Type B pancreatic cell (in vitro differentiated cells): ENCODE measurements at regions not wholly inside any gene's neighbourhood (a gene's known extent, or its start where the extent isn't known, plus 50 kb on each side); places are given as distances from the start of the nearest gene placed in this dataset.
"Not testable (repeated sequence)": the region's sequence is repeated elsewhere in the genome, so short reads cannot be mapped to it uniquely, and the experiment has no call there.

Source experiments
- DNase-seq: peaks from one replicate; pipeline ENCODE4 v3.0.0; 2021; ENCODE audit warnings: mixed read lengths; ENCODE audit not compliant: unreplicated experiment; ENCODE audit errors: extremely low spot score
- H3K27ac Mint-ChIP-seq: 2 replicates; pipeline ENCODE4 v1.8.0; 2021; ENCODE audit warnings: mild to moderate bottlenecking, mixed read lengths
- H3K27me3 Mint-ChIP-seq: 2 replicates; pipeline ENCODE4 v1.8.0; 2021; ENCODE audit warnings: mixed read lengths
- H3K36me3 Mint-ChIP-seq: 2 replicates; pipeline ENCODE4 v1.8.0; 2021; ENCODE audit warnings: mixed read lengths
- H3K4me1 Mint-ChIP-seq: one replicate; pipeline ENCODE4 v1.8.0; 2021; ENCODE audit warnings: mixed read lengths; ENCODE audit not compliant: unreplicated experiment
- H3K4me3 Mint-ChIP-seq: 2 replicates; pipeline ENCODE4 v1.8.0; 2021; ENCODE audit warnings: mild to moderate bottlenecking, mixed read lengths
- H3K9me3 Mint-ChIP-seq: 2 replicates; pipeline ENCODE4 v1.8.0; 2021; ENCODE audit warnings: mixed read lengths
- CTCF ChIP-seq: fragments of 200-600 bp; sonication (generic); conservative IDR thresholded peaks from 2 replicates; pipeline ENCODE4 v1.5.0; 2021; ENCODE audit warnings: antibody characterized with exemption, mild to moderate bottlenecking

GRCh38 chr13:18822655-18823639 lies 358.7 kb downstream of the TUBA3C start:
- H3K9me3 Mint-ChIP-seq, DNase-seq, H3K4me1 Mint-ChIP-seq, H3K27me3 Mint-ChIP-seq, H3K36me3 Mint-ChIP-seq, H3K27ac Mint-ChIP-seq, H3K4me3 Mint-ChIP-seq: not testable (repeated sequence)

- not testable (repeated sequence) for H3K27me3 Mint-ChIP-seq, DNase-seq, H3K4me3 Mint-ChIP-seq, H3K36me3 Mint-ChIP-seq, H3K27ac Mint-ChIP-seq, H3K4me1 Mint-ChIP-seq
- H3K9me3 Mint-ChIP-seq, result peaks cover 13% of the 10 kb centered on the region
Observed at GRCh38 chr13:18773988-18774387, 407.6 kb downstream of the TUBA3C start.

GRCh38 chr13:18741696-18742095 lies 439.9 kb downstream of the TUBA3C start:
- H3K27ac Mint-ChIP-seq, H3K27me3 Mint-ChIP-seq, H3K4me1 Mint-ChIP-seq, H3K9me3 Mint-ChIP-seq, H3K4me3 Mint-ChIP-seq, H3K36me3 Mint-ChIP-seq, DNase-seq: not testable (repeated sequence)

- Mint-ChIP-seq H3K4me3 (no peak overlapping the region), H3K27me3 (no peaks in the 10 kb centered on the region), H3K9me3 (no peaks in the 10 kb centered on the region), H3K36me3 (no peaks in the 10 kb centered on the region), H3K27ac (no peak overlapping the region), H3K4me1 (no peaks in the 10 kb centered on the region)
- TF ChIP-seq CTCF, result no peak
- DNase-seq, result no peak
Observed at GRCh38 chr13:18739310-18739709, 442.3 kb downstream of the TUBA3C start.

GRCh38 chr13:18738086-18738485 lies 443.5 kb downstream of the TUBA3C start:
- not testable (repeated sequence) for H3K9me3 Mint-ChIP-seq, H3K4me3 Mint-ChIP-seq, H3K4me1 Mint-ChIP-seq, H3K36me3 Mint-ChIP-seq, H3K27ac Mint-ChIP-seq, H3K27me3 Mint-ChIP-seq, DNase-seq

GRCh38 chr13:18727138-18727537 lies 454.5 kb downstream of the TUBA3C start:
- H3K36me3 Mint-ChIP-seq, H3K27ac Mint-ChIP-seq, DNase-seq, H3K27me3 Mint-ChIP-seq, H3K4me3 Mint-ChIP-seq, H3K9me3 Mint-ChIP-seq, H3K4me1 Mint-ChIP-seq: not testable (repeated sequence)

- DNase-seq, H3K36me3 Mint-ChIP-seq, H3K4me1 Mint-ChIP-seq, H3K27me3 Mint-ChIP-seq, H3K27ac Mint-ChIP-seq, H3K9me3 Mint-ChIP-seq, H3K4me3 Mint-ChIP-seq: not testable (repeated sequence)
Observed at GRCh38 chr13:18726524-18726923, 455.1 kb downstream of the TUBA3C start.

GRCh38 chr13:18725242-18725822 lies 456.3 kb downstream of the TUBA3C start:
- H3K9me3 Mint-ChIP-seq, H3K4me3 Mint-ChIP-seq, H3K4me1 Mint-ChIP-seq, H3K36me3 Mint-ChIP-seq, H3K27ac Mint-ChIP-seq, H3K27me3 Mint-ChIP-seq, DNase-seq: not testable (repeated sequence)

- no peak for DNase-seq
- Mint-ChIP-seq H3K27me3 (no peaks in the 10 kb centered on the region), H3K36me3 (no peaks in the 10 kb centered on the region), H3K4me3 (no peak overlapping the region), H3K4me1 (no peaks in the 10 kb centered on the region), H3K9me3 (peaks cover 10% of the 10 kb centered on the region), H3K27ac (no peak overlapping the region)
- no peak for TF ChIP-seq CTCF
Observed at GRCh38 chr13:18714889-18715288, 466.7 kb downstream of the TUBA3C start.

- not testable (repeated sequence) for H3K9me3 Mint-ChIP-seq, H3K36me3 Mint-ChIP-seq, H3K4me3 Mint-ChIP-seq, H3K27ac Mint-ChIP-seq, DNase-seq, H3K4me1 Mint-ChIP-seq, H3K27me3 Mint-ChIP-seq
Observed at GRCh38 chr13:18710673-18711072, 471.0 kb downstream of the TUBA3C start.

- not testable (repeated sequence) for DNase-seq, H3K27me3 Mint-ChIP-seq
- peaks cover 14% of the 10 kb centered on the region for H3K9me3 Mint-ChIP-seq
Observed at GRCh38 chr13:18706538-18706937, 475.1 kb downstream of the TUBA3C start.

More at GRCh38 chr13:18706538-18706937, 475.1 kb downstream of the TUBA3C start:
- H3K27ac Mint-ChIP-seq, H3K4me1 Mint-ChIP-seq, H3K36me3 Mint-ChIP-seq, H3K4me3 Mint-ChIP-seq: not testable (repeated sequence)
